ENCODE measurements at regions not wholly inside any gene's neighbourhood (a gene's known extent, or its start where the extent isn't known, plus 50 kb on each side); places are given as distances from the start of the nearest gene placed in this dataset.
"Not testable (repeated sequence)": the region's sequence is repeated elsewhere in the genome, so short reads cannot be mapped to it uniquely, and the experiment has no call there.

GRCh38 chr10:63042256-63042655 lies 90.9 kb upstream of the NRBF2 start:
- CTCF ChIA-PET, result interaction anchor here (1.1 kb wide), 1 partner anchor 9 kb away, joined by 3 read pairs; no protein-coding TSS in a partner anchor
- no peak for DNase-seq (ENCODE audit: extremely low spot score)
- TF ChIP-seq CTCF (IDR thresholded peaks at IDR 0.05; ENCODE audit: control extremely low read depth, extremely low read depth, low read depth, missing control alignments), result no peak
- POLR2A ChIA-PET, result no interaction called here

GRCh38 chr10:63033616-63034185 lies 99.4 kb upstream of the NRBF2 start:
- CTCF ChIA-PET, result interaction anchor here (0.9 to 1.1 kb wide), 2 partner anchors 8 to 37 kb away, joined by 3 read pairs; no protein-coding TSS in a partner anchor
- POLR2A ChIA-PET; DNase-seq (ENCODE audit: extremely low spot score): not testable (repeated sequence)

- no peak for DNase-seq (ENCODE audit: extremely low spot score)
- ChIA-PET POLR2A (no interaction called here), CTCF (interaction anchor here (1.0 kb wide), 1 partner anchor 420 kb away, joined by 3 read pairs; no protein-coding TSS in a partner anchor)
- no peak for TF ChIP-seq CTCF (IDR thresholded peaks at IDR 0.05; ENCODE audit: control extremely low read depth, extremely low read depth, low read depth, missing control alignments)
Measured at GRCh38 chr10:63030536-63030935, 102.6 kb upstream of the NRBF2 start.

- no peak for DNase-seq (ENCODE audit: extremely low spot score)
- no peak for TF ChIP-seq CTCF (IDR thresholded peaks at IDR 0.05; ENCODE audit: control extremely low read depth, extremely low read depth, low read depth, missing control alignments)
- ChIA-PET CTCF (interaction anchor here (0.8 to 1.4 kb wide), 2 partner anchors 14 to 19 kb away, joined by 3 read pairs; no protein-coding TSS in a partner anchor), POLR2A (no interaction called here)
Measured at GRCh38 chr10:63027531-63027930, 105.6 kb upstream of the NRBF2 start.

GRCh38 chr10:63021225-63021624 lies 111.9 kb upstream of the NRBF2 start:
- no peak for TF ChIP-seq CTCF (IDR thresholded peaks at IDR 0.05; ENCODE audit: control extremely low read depth, extremely low read depth, low read depth, missing control alignments)
- POLR2A ChIA-PET, result no interaction called here
- CTCF ChIA-PET, result no interaction called here
- no peak for DNase-seq (ENCODE audit: extremely low spot score)

GRCh38 chr10:63013755-63014154 lies 119.4 kb upstream of the NRBF2 start:
- DNase-seq (ENCODE audit: extremely low spot score), result no peak
- POLR2A ChIA-PET, result no interaction called here
- CTCF ChIA-PET, result interaction anchor here (1.0 to 1.1 kb wide), 2 partner anchors 14 to 570 kb away, joined by 3 read pairs; no protein-coding TSS in a partner anchor
- TF ChIP-seq CTCF (IDR thresholded peaks at IDR 0.05; ENCODE audit: control extremely low read depth, extremely low read depth, low read depth, missing control alignments), result no peak

- no peak for DNase-seq (ENCODE audit: extremely low spot score)
- ChIA-PET POLR2A (no interaction called here), CTCF (interaction anchor here (1.1 kb wide), 1 partner anchor 15 kb away, joined by 3 read pairs; no protein-coding TSS in a partner anchor)
- no peak for TF ChIP-seq CTCF (IDR thresholded peaks at IDR 0.05; ENCODE audit: control extremely low read depth, extremely low read depth, low read depth, missing control alignments)
Measured at GRCh38 chr10:63012623-63013022, 120.5 kb upstream of the NRBF2 start.
